CD4-positive, alpha-beta T cell treated with Interferon alpha-2 for 1 hour (primary cell): ENCODE measurements at regions not wholly inside any gene's neighbourhood (a gene's known extent, or its start where the extent isn't known, plus 50 kb on each side); places are given as distances from the start of the nearest gene placed in this dataset.

Source experiments
- DNase-seq, 2 donors: peaks; one replicate each; pipeline ENCODE4 v3.0.0-alpha.2; 2020 to 2022

DNA sequence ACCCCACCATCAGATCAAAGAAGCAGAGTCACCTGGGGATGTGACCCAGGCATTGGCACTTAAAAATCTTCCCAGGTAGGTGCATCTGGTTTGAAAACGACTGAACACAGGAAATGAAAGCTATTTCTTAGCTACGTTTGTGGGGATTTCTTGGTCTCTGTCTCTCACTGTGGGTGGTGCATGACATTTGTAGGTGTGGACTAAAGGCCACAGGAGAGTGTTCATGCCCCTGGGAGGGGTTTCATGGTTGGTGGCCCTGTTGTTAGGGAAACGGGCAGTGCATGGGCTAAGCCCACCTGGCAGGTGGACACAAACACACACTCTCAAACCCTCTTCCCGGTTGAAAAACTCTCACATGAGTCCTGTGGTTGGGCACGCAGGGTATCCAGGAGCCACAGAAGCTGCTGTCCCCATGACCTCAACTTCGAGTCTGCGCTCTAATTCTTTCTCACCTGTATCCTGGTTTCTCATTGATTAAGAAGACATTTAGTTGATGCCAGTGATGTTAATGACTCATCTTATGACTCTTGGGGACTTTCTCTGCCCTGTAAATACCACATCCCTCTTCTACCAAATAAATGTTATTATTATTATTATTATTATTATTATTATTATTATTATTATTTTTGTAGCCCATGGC is 119.4 kb downstream of the MRPS6 start:
- DNase-seq = peak in 1 of 2 donors; percentile 29

GRCh38 chr21:34195335-34195734 is 122.0 kb downstream of the MRPS6 start:
- DNase-seq = no peak

- no peak for DNase-seq
These were observed 123.6 kb downstream of the MRPS6 start for GRCh38 chr21:34196996-34197395.

DNA sequence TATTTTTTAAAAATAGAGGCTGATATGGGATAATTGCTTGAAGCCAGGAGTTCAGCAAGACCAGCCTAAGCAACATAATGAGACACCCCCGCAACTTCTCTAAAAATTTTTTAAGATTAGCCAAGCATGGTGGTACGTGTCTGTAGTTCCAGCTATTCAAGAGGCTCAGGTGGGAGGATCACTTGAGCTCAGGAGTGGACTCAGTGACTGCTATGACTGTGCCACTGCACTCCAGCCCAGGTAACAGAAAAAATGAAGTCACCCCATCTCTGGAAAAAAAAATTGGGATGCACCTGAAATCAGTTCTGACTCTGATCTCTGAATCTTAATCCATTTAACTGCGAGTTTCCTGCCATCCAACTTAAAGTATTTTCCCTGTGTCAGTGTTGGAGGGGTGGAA is 124.2 kb downstream of the MRPS6 start:
- DNase-seq = no peak

DNA sequence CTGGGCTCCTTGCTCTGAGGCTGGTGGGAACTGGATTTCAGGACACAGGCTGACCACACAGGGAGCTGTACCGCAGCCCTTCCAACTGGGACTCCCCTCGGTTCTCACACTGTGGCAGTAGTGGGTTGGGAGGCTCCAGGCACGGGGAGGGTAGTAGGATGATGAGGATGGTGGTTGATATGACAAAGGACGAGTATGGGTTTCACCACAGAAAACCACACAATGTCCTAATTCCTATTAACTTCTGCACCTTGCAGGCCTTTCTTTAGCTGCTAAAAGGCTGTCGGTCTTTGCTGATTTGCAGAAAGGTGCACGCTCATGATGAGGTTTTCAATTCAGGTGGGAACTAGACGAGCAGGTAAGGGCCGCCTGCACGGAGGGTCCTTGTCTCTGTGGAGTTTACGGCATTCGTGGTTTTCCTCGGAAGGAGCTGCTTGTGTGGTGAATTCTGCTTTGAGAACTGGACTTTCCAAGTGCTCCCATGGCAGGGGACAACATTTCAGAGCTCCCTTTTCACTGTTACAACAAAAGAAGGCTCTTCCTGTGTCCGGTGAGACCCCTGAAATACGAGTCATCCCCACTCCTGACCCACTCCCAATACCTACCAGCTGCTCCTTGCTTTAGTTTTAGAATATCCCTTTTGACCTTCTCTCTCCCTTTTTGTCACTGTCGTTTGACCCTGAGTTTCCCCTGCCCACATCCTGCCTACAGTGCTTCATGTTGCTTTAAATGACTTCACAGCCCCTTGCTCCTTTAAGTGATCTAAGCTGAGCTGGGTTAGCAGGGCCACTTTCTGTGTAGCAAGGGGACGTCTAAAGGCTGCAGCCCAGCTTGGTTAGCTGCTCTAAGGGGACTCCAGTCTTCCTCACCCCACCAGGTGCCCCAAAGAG is 125.1 kb downstream of the MRPS6 start:
- DNase-seq = peak in 1 of 2 donors; percentile 49

GRCh38 chr21:34199121-34199910 is 125.9 kb downstream of the MRPS6 start:
- no peak for DNase-seq

- no peak for DNase-seq
These were observed 127.0 kb downstream of the MRPS6 start for GRCh38 chr21:34200288-34200905.

DNA sequence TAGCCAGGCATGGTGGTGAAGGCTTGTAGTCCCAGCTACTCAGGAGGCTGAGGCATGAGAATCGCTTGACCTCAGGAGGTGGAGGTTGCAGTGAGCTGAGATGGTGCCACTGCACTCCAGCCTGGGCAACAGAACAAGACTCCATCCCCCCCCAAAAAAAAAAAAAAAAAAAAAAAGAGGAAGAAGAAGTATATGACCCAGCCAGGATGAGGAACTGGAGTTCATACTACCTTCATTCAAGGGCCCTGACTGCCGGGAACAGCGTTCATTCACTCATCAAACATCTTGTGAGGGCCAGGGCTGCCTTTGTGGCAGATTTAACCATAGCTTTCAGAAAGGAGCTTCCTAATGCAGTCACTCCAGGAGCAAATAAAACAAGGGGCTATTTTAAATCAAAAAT is 127.6 kb downstream of the MRPS6 start:
- DNase-seq = peak in 1 of 2 donors; percentile 37

DNA sequence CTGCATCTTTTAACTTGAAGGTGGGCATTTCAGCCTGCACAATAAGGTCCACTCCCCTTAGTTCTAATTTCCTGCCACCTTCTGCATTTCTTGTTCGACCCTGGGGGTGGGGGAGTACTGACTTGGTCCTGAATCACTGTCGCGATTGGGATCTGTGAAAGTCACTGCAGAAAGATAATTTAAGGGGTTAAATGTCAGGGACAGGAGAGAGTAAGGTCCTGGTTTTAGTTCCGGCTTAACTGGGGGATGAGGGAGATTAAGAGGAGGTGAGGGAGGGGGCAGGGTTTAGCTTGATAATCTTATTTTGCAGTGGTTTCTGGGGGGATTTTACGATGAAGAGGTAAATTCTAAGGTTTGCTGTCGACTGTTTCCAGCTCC is 128.1 kb downstream of the MRPS6 start:
- no peak for DNase-seq

DNA sequence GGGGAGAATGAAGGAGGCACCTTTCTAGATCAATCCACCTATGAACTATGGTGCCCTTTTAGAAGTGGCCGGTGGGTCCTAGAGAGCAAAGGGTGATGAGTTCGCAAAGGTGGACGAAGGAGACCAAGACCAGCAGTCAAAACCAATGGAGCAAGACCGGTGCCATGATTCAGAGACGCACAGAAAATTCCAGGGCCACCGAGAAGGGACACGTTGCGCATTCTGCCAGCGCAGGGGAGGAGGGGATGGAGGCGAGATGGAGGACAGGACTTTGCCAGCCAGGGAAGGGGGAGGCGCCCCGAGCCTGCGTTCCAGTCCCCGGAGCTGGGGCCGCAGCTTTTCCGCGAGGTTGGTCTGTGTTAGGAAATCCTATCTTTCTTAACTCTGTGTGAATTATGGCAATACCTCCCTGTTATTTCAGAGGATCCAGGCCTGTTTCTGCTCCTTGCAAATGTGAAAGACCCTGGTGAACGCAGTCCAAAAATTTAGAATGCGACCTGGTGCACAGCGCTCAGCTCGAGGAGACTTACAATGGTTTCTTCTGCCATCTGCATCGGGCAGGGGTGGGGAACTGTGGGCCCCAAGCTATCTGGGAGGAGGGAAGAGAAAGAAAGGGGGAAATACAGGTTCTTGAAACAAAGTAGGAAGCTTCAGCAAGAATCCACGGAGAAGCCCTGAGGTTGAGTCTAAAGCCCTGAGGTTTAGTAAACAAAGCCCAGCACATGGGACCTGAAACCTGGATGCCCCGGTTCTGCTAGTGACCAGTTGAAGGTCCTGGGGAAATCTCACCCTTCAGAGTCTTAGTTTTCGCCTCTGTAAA is 129.4 kb downstream of the MRPS6 start:
- DNase-seq = no peak

DNA sequence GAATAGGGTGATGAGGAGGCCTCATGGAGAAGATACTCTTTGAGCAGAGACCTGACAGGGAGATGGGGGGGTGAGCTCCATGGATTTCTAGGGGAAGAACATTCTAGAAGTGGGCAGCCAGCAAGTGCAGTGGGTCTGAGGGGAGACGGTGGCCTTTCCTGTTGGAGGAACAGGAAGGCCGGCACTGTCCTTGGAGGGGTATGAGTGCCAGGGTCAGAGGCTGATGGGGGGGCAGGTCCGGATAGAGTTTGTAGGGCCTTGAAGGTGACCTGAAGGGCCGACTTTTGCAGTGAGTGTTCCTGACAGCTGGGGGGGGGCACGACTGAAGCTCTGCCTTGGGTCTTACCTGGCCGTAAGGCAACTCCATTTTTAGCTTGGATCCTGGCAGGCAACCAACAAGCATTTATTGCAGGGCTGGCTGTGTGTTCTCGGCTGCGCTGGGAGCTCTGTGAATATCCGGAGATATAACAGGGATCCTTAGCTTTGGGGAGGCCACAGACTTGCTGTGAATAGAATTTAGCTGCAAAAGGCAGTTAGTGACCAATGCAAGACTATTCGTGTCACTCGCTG is 130.6 kb downstream of the MRPS6 start:
- DNase-seq = no peak

DNA sequence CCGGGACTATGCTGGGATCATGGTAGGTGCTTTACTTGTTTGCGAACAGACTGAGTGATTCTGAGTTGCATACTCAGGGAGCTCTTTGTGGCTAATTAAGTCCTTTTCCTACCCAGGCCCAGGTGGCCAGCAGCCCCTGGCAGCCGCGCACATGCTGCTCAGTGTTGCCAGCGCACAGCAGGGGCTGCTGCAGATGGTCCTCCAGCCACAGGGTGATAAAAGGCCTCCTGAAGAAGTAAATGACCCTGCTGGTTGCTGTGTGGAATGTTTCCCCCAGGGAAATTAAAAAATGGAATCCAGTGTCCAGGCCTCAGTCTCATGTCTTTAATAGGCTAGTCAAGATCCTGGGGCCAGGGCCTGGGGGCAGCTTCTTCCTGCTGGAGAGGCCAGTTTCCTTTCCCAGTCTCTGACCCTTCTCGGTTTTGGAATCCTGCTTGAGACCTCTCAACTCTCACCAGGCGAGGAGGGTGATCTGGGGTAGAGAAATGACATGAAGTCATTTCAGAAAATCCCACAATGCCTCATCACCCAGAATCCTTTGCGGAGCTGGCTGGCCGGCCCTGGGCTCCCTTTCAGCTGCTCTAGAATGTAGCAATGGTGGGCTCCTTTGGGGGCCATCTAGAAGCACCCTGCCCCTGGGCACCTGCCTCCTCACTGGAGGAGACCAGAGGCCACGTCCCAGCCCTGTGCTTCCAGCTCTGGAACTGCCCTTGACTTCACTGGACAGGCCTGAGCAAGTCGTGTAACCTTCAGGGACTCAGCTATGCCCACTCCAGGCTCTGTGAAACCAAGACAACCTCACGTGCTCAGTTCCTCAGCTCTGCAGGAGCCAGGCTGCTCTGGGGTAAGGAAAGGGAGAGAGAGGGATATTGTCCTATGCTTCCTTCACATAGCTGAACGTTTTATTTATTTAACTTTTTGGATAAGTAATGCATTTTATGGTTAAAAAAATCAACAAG is 131.4 kb downstream of the MRPS6 start:
- DNase-seq = no peak

- no peak for DNase-seq
These were observed 132.6 kb downstream of the MRPS6 start for GRCh38 chr21:34205811-34206571.

GRCh38 chr21:34213959-34214358 is 140.6 kb downstream of the MRPS6 start:
- DNase-seq = no peak

- DNase-seq = no peak
These were observed 142.1 kb downstream of the MRPS6 start for GRCh38 chr21:34215501-34215900.

GRCh38 chr21:34215911-34216717 is 142.7 kb downstream of the MRPS6 start:
- no peak for DNase-seq

DNA sequence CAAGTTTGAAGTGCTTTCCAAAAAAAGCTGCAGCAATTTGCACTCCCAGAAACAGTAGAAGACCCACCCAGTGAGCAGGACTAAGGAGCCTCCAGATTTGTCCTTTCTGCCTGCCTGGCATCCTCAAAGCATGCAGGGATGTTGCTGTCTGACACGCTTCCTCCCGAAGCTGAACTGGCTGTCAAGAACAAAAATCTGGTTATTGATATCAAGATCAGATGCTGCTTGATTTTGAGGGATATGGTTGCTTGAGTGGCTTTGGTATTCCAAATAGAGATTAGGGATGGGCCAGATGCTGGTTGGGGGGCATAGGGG is 143.3 kb downstream of the MRPS6 start:
- no peak for DNase-seq

DNA sequence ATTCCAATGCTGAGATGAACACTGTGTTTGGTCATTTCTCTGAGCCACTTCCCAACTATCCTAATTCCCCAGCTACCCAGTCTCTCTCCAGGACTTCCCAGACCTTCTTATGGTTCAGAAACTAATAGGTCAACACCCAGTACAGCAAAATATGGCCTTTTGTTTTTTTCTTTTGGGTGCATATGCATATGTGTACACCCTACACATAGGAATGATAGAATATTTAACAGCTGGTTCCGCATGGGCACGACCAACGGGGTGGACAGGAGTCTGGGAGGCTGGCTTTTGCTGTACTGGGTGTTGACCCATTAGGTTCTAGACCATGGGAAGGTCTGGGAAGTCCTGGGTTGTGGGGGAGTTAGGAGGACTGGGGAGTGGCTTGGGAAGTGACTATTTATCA is 143.9 kb downstream of the MRPS6 start:
- DNase-seq = no peak
